Inflammatory macrophage treated with lipopolysaccharide for 1 hour (primary cell): ENCODE measurements at regions not wholly inside any gene's neighbourhood (a gene's known extent, or its start where the extent isn't known, plus 50 kb on each side); places are given as distances from the start of the nearest gene placed in this dataset.
"Not testable (repeated sequence)": the region's sequence is repeated elsewhere in the genome, so short reads cannot be mapped to it uniquely, and the experiment has no call there.

Experiments used
- DNase-seq, 2 donors: peaks; one replicate each; pipeline ENCODE4 v3.0.0-alpha.2; 2020 to 2022

- no peak for DNase-seq
These were observed 145.6 kb upstream of the TSLP start for GRCh38 chr5:110925916-110926315.

- no peak for DNase-seq
These were observed 138.6 kb upstream of the TSLP start for GRCh38 chr5:110932755-110933488.

GRCh38 chr5:110940136-110940535 lies 131.4 kb upstream of the TSLP start:
- no peak for DNase-seq

- no peak for DNase-seq
These were observed 125.6 kb upstream of the TSLP start for GRCh38 chr5:110945874-110946436.

GRCh38 chr5:110951373-110951791 lies 120.1 kb upstream of the TSLP start:
- DNase-seq: no peak

- DNase-seq: no peak
These were observed 115.1 kb upstream of the TSLP start for GRCh38 chr5:110956280-110956912.

GRCh38 chr5:110956913-110957813 lies 114.3 kb upstream of the TSLP start:
- DNase-seq: no peak

- no peak for DNase-seq
These were observed 113.6 kb upstream of the TSLP start for GRCh38 chr5:110957934-110958333.

- no peak for DNase-seq
These were observed 108.0 kb upstream of the TSLP start for GRCh38 chr5:110963495-110963894.

GRCh38 chr5:110965773-110966581 lies 105.5 kb upstream of the TSLP start:
- DNase-seq: no peak

- DNase-seq: no peak
These were observed 103.1 kb upstream of the TSLP start for GRCh38 chr5:110968246-110969005.

- DNase-seq: no peak
These were observed 102.0 kb upstream of the TSLP start for GRCh38 chr5:110969502-110969901.

- DNase-seq: no peak
These were observed 98.0 kb upstream of the TSLP start for GRCh38 chr5:110973510-110973909.

GRCh38 chr5:110977915-110978314 lies 93.6 kb upstream of the TSLP start:
- no peak for DNase-seq

- DNase-seq: not testable (repeated sequence)
These were observed 85.6 kb upstream of the TSLP start for GRCh38 chr5:110985882-110986281.

GRCh38 chr5:110987573-110987972 lies 83.9 kb upstream of the TSLP start:
- DNase-seq: not testable (repeated sequence)

GRCh38 chr5:110996742-110997141 lies 74.8 kb upstream of the TSLP start:
- DNase-seq: no peak

- no peak for DNase-seq
These were observed 69.5 kb upstream of the TSLP start for GRCh38 chr5:111002036-111002435.

- DNase-seq: no peak
These were observed 67.9 kb upstream of the TSLP start for GRCh38 chr5:111003623-111004022.

- no peak for DNase-seq
These were observed 67.2 kb upstream of the TSLP start for GRCh38 chr5:111004291-111004690.

- no peak for DNase-seq
These were observed 60.7 kb upstream of the TSLP start for GRCh38 chr5:111010783-111011182.

GRCh38 chr5:111013011-111013410 lies 58.5 kb upstream of the TSLP start:
- no peak for DNase-seq
